ENCODE measurements at regions not wholly inside any gene's neighbourhood (a gene's known extent, or its start where the extent isn't known, plus 50 kb on each side); places are given as distances from the start of the nearest gene placed in this dataset.

GRCh38 chr2:16375981-16376380 is 289.7 kb downstream of the CYRIA start:
- Histone ChIP-seq H3K79me1 (ENCODE audit: low read depth, low read length) (no peaks in the 10 kb centered on the region), H3K4me1 (replicated peaks in 1 of 4; ENCODE audit: control insufficient read depth in 3 of 4, insufficient read depth in 4 of 4, low read length in 3 of 4) (no peaks in the 10 kb centered on the region; a peak in 1 of 7 replicates), H3K14ac (ENCODE audit: insufficient read length) (no peak overlapping the region), H2BK20ac (ENCODE audit: low read length) (no peak overlapping the region), H2AK5ac (ENCODE audit: low read depth, low read length) (no peak overlapping the region), H4K8ac (ENCODE audit: extremely low read depth, insufficient read depth, low read length) (no peak overlapping the region), H4K91ac (replicated peaks; ENCODE audit: insufficient read length, low read length) (no peak overlapping the region), H3K23ac (ENCODE audit: insufficient read length) (no peak overlapping the region), H3K9me3 (ENCODE audit: insufficient read depth in 2 of 2, low read depth in 1 of 2, low read length in 1 of 2) (no peaks in the 10 kb centered on the region), H3K9ac (replicated peaks in 1 of 4; ENCODE audit: extremely low read depth in 1 of 4, low read depth in 3 of 4, low read length in 3 of 4) (no peak overlapping the region), H4K5ac (ENCODE audit: insufficient read length, low read depth, low read length) (no peak overlapping the region), H3K36me3 (ENCODE audit: control insufficient read depth in 2 of 4, insufficient read depth in 4 of 4, low read length in 3 of 4) (no peaks in the 10 kb centered on the region), H3K27ac (ENCODE audit: low read depth, low read length) (no peak overlapping the region), H3K18ac (ENCODE audit: extremely low read depth, low read length) (no peak overlapping the region), H3K4ac (replicated peaks; ENCODE audit: insufficient read length, low read depth, low read length) (no peak overlapping the region), H2BK5ac (ENCODE audit: low read depth, low read length) (no peak overlapping the region), H3K4me2 (ENCODE audit: insufficient read depth in 1 of 2, low read depth in 2 of 2, low read length in 2 of 2) (no peak overlapping the region), H4K20me1 (replicated peaks in 1 of 2; ENCODE audit: control insufficient read depth in 1 of 2, insufficient read depth in 2 of 2, low read length in 2 of 2) (no peaks in the 10 kb centered on the region), H2BK120ac (replicated peaks; ENCODE audit: low read depth, low read length) (no peak overlapping the region), H3K56ac (replicated peaks; ENCODE audit: insufficient read length, low read depth, low read length) (no peak overlapping the region), H3K4me3 (ENCODE audit: extremely low read depth in 1 of 4, insufficient read depth in 2 of 4, low read depth in 3 of 4, low read length in 4 of 4) (no peak overlapping the region), H3K27me3 (replicated peaks in 1 of 4; ENCODE audit: control insufficient read depth in 3 of 4, extremely low read depth in 1 of 4, insufficient read depth in 3 of 4, low read length in 3 of 4) (no peaks in the 10 kb centered on the region), H2BK12ac (ENCODE audit: low read depth, low read length) (no peak overlapping the region), H2BK15ac (ENCODE audit: low read length) (no peak overlapping the region), H3K23me2 (ENCODE audit: low read depth, low read length) (no peaks in the 10 kb centered on the region), H2AFZ (ENCODE audit: low read length) (no peak overlapping the region), H3K79me2 (ENCODE audit: control insufficient read depth in 1 of 2, insufficient read depth in 2 of 2, low read length in 2 of 2) (no peaks in the 10 kb centered on the region)
- ChIA-PET POLR2A (ENCODE audit: partially characterized antibody) (no interaction called here), CTCF (ENCODE audit: partially characterized antibody) (no interaction called here)
- WGBS, 2 experiments (ENCODE audit: extremely low coverage in 1 of 2, insufficient coverage in 1 of 2, insufficient read length in 1 of 2, insufficient replicate concordance in 2 of 2, low coverage in 1 of 2, low lambda C conversion rate in 2 of 2, missing lambda C conversion rate in 1 of 2): 89% methylated on average over 4 of the region's 4 CpGs; no CpG with 5 or more reads in 1 of the 2 experiments
- no peak for DNase-seq (ENCODE audit: low read depth in 1 of 2, low spot score in 2 of 2)
- FAIRE-seq: no peak
- TF ChIP-seq, protein P1, sequence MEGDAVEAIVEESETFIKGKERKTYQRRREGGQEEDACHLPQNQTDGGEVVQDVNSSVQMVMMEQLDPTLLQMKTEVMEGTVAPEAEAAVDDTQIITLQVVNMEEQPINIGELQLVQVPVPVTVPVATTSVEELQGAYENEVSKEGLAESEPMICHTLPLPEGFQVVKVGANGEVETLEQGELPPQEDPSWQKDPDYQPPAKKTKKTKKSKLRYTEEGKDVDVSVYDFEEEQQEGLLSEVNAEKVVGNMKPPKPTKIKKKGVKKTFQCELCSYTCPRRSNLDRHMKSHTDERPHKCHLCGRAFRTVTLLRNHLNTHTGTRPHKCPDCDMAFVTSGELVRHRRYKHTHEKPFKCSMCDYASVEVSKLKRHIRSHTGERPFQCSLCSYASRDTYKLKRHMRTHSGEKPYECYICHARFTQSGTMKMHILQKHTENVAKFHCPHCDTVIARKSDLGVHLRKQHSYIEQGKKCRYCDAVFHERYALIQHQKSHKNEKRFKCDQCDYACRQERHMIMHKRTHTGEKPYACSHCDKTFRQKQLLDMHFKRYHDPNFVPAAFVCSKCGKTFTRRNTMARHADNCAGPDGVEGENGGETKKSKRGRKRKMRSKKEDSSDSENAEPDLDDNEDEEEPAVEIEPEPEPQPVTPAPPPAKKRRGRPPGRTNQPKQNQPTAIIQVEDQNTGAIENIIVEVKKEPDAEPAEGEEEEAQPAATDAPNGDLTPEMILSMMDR (IDR thresholded peaks at IDR 0.05; ENCODE audit: control extremely low read depth in 1 of 3, insufficient read depth in 1 of 3, low read depth in 1 of 3, low read length in 3 of 3): no peak
- TF ChIP-seq ASH2L (IDR thresholded peaks at IDR 0.05; ENCODE audit: low read length) (no peak), EP300 (IDR thresholded peaks at IDR 0.05; ENCODE audit: borderline replicate concordance in 1 of 2, low read depth in 2 of 2, low read length in 2 of 2) (no peak), KDM5A (IDR thresholded peaks at IDR 0.05; ENCODE audit: low read length) (no peak), NRF1 (IDR thresholded peaks at IDR 0.05; ENCODE audit: low read depth, low read length) (no peak), MAFK (IDR thresholded peaks at IDR 0.05; ENCODE audit: low read depth, low read length) (no peak), TCF12 (IDR thresholded peaks at IDR 0.05; ENCODE audit: low read depth, low read length) (no peak), POU5F1 (IDR thresholded peaks at IDR 0.05; ENCODE audit: low read depth, low read length) (no peak), FOSL1 (IDR thresholded peaks at IDR 0.05; ENCODE audit: insufficient read depth, low read depth, low read length) (no peak), MAX (IDR thresholded peaks at IDR 0.05) (no peak), EGR1 (IDR thresholded peaks at IDR 0.05; ENCODE audit: borderline replicate concordance, low read depth, low read length) (no peak), RAD21 (IDR thresholded peaks at IDR 0.05 in 1 of 2, conservative IDR thresholded peaks at IDR 0.05 in 1 of 2; ENCODE audit: low read depth in 2 of 2, low read length in 2 of 2) (no peak), CREB1 (IDR thresholded peaks at IDR 0.05) (no peak)

Measured in H1 (cell line).